ENCODE measurements at regions not wholly inside any gene's neighbourhood (a gene's known extent, or its start where the extent isn't known, plus 50 kb on each side); places are given as distances from the start of the nearest gene placed in this dataset.

- peak; percentile 54 for TF ChIP-seq CTCF (IDR thresholded peaks at IDR 0.05; ENCODE audit: insufficient read depth, low read length)
- TF ChIP-seq GABPA (IDR thresholded peaks at IDR 0.05; ENCODE audit: low read depth) = no peak
Observed at GRCh38 chr5:25006734-25007133, 362.0 kb upstream of the CDH10 start.

Measured in HL-60 (cell line).